DND-41 (cell line): ENCODE measurements at regions not wholly inside any gene's neighbourhood (a gene's known extent, or its start where the extent isn't known, plus 50 kb on each side); places are given as distances from the start of the nearest gene placed in this dataset.
"Not testable (repeated sequence)": the region's sequence is repeated elsewhere in the genome, so short reads cannot be mapped to it uniquely, and the experiment has no call there.

Experiments
- ATAC-seq: fragments of 200-7000 bp; cut with Tn5 transposase; 3 replicates; pipeline ENCODE4 v1.9.1; 2021; ENCODE audit warnings: low read depth; ENCODE audit not compliant: insufficient read depth
- DNase-seq: peaks from one replicate; pipeline ENCODE4 v3.0.0-alpha.2; 2020
- H2AFZ ChIP-seq: 2 replicates; pipeline ENCODE4 v1.6.0; 2012; ENCODE audit warnings: low read depth, low read length
- H3K27ac ChIP-seq: 2 replicates; pipeline ENCODE4 v1.5.1; 2012; ENCODE audit warnings: low read length, inconsistent platforms
- H3K27me3 ChIP-seq: fragments of 200-600 bp; sonication (generic); 2 replicates; pipeline ENCODE4 v1.6.0; 2012; ENCODE audit warnings: low read length, mild to moderate bottlenecking, inconsistent platforms; ENCODE audit not compliant: insufficient read depth, poor library complexity
- H3K36me3 ChIP-seq: 2 replicates; pipeline ENCODE4 v1.5.1; 2012; ENCODE audit warnings: low read length, inconsistent platforms; ENCODE audit not compliant: insufficient read depth
- H3K4me1 ChIP-seq: 2 replicates; pipeline ENCODE4 v1.5.1; 2012; ENCODE audit warnings: mild to moderate bottlenecking, low read length; ENCODE audit not compliant: insufficient read depth
- H3K4me2 ChIP-seq: 2 replicates; pipeline ENCODE4 v1.6.0; 2012; ENCODE audit warnings: mild to moderate bottlenecking, moderate library complexity, low read length, inconsistent platforms; ENCODE audit not compliant: insufficient read depth
- H3K4me3 ChIP-seq, 2 experiments: fragments of 200-600 bp in 1 of 2; shearing (Covaris generic) in 1 of 2; 2 replicates each; pipeline ENCODE4 v1.5.1; 2012 to 2016; ENCODE audit warnings: inconsistent platforms in 2 of 2, low read length in 2 of 2, mild to moderate bottlenecking in 2 of 2, low read depth in 1 of 2, moderate library complexity in 1 of 2
- H3K79me2 ChIP-seq: 2 replicates; pipeline ENCODE4 v1.6.0; 2012; ENCODE audit warnings: low read length, inconsistent platforms; ENCODE audit not compliant: insufficient read depth
- H3K9ac ChIP-seq: 2 replicates; pipeline ENCODE4 v1.6.0; 2012; ENCODE audit warnings: low read depth, mild to moderate bottlenecking, inconsistent platforms, low read length, moderate library complexity
- H3K9me3 ChIP-seq: 2 replicates; pipeline ENCODE4 v1.5.1; 2012; ENCODE audit warnings: low read length, moderate library complexity, mild to moderate bottlenecking, inconsistent platforms; ENCODE audit not compliant: insufficient read depth, severe bottlenecking
- H4K20me1 ChIP-seq: 2 replicates; pipeline ENCODE4 v1.6.0; 2012; ENCODE audit warnings: low read length; ENCODE audit not compliant: insufficient read depth
- EZH2 ChIP-seq: IDR thresholded peaks from 3 replicates; pipeline ENCODE4 v1.6.1; 2012; ENCODE audit warnings: borderline replicate concordance, low read depth, mild to moderate bottlenecking, moderate library complexity, low read length, inconsistent platforms; ENCODE audit not compliant: severe bottlenecking
- TF ChIP-seq, protein P1 (sequence below): IDR thresholded peaks from 2 replicates; pipeline ENCODE4 v1.5.1; 2012; ENCODE audit warnings: borderline replicate concordance, low read length, moderate library complexity, mild to moderate bottlenecking; ENCODE audit not compliant: poor library complexity, severe bottlenecking; ENCODE audit errors: extremely low read depth

DNA sequence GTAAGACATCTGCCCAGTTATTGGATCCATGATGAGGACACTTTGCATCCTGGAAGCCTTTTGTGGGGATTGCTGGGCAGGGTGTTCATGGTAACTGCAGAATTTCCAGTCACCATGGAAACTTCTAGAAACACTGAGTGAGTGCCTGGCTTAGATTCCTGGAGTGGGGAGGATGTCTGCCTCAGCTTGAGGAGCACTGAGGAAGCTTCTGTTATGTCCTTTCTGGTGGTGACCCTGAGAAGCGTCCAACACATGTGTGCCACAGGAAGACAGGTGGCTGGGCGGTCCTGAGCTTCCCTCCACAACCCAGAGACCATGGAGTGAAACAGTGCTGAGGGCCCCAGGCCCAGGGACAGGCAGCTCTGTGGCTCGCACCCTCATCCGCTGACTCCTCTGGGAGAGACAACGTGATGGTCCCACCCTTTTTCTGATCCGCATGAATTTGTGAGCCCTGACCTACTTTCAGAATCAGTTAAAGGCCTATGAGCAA lies 191.8 kb upstream of the CXCL12 start:
- Histone ChIP-seq H3K9me3 (no peaks in the 10 kb centered on the region), H4K20me1 (no peaks in the 10 kb centered on the region), H3K27ac (no peak overlapping the region), H3K4me2 (no peak overlapping the region), H3K4me3 (no peak overlapping the region), H2AFZ (no peak overlapping the region), H3K9ac (no peak overlapping the region), H3K79me2 (no peaks in the 10 kb centered on the region), H3K4me1 (no peaks in the 10 kb centered on the region), H3K36me3 (no peaks in the 10 kb centered on the region), H3K27me3 (no peaks in the 10 kb centered on the region)
- no peak for ATAC-seq
- TF ChIP-seq EZH2, result no peak
- TF ChIP-seq, protein P1, sequence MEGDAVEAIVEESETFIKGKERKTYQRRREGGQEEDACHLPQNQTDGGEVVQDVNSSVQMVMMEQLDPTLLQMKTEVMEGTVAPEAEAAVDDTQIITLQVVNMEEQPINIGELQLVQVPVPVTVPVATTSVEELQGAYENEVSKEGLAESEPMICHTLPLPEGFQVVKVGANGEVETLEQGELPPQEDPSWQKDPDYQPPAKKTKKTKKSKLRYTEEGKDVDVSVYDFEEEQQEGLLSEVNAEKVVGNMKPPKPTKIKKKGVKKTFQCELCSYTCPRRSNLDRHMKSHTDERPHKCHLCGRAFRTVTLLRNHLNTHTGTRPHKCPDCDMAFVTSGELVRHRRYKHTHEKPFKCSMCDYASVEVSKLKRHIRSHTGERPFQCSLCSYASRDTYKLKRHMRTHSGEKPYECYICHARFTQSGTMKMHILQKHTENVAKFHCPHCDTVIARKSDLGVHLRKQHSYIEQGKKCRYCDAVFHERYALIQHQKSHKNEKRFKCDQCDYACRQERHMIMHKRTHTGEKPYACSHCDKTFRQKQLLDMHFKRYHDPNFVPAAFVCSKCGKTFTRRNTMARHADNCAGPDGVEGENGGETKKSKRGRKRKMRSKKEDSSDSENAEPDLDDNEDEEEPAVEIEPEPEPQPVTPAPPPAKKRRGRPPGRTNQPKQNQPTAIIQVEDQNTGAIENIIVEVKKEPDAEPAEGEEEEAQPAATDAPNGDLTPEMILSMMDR, result no peak
- no peak for DNase-seq

DNA sequence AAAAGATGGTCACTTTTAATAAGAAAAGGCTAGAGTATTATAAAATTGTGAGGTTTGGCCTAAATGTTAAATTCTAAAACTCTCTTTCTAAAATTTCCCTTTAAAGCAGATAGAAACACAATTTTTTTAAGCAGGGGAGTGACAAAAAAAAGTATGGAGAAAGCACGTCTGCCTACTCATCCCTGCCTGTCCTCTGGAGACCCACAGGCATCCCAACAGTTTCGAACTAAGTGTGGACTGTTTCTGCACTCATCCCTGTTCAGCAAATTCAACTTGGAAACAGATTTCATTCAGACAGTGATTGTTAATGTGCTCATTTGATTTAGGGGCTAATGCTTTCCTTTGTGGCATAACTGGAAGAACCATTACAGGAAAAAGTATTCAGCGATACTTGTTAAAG lies 192.6 kb upstream of the CXCL12 start:
- Histone ChIP-seq H3K79me2 (no peaks in the 10 kb centered on the region), H3K4me2 (no peak overlapping the region), H4K20me1 (no peaks in the 10 kb centered on the region), H2AFZ (no peak overlapping the region), H3K4me3 (no peak overlapping the region), H3K4me1 (no peaks in the 10 kb centered on the region), H3K36me3 (no peaks in the 10 kb centered on the region), H3K9ac (no peak overlapping the region), H3K27me3 (no peaks in the 10 kb centered on the region), H3K9me3 (no peaks in the 10 kb centered on the region), H3K27ac (no peak overlapping the region)
- ATAC-seq (no peak), DNase-seq (no peak)
- TF ChIP-seq, protein P1, result no peak
- TF ChIP-seq EZH2, result no peak

DNA sequence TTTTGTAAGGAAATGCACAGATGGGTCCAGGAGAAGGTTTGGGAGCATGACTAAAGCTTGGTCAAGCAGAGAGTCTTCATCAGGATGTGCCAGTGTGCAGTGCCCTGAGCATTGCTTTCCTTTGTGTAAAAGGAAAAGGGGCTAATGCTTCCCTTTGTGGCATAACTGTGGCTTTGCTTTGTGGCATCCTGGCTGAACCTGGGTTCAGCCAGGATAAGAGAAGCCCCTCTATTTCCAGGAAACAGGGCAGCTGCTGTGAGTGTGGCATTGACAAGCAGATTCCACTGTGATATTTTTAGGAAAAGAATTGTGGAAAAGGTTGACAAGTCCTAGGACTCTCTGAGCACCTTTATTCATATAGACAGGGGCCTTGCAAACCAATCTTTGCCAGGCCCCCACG lies 193.4 kb upstream of the CXCL12 start:
- ATAC-seq, result no peak
- Histone ChIP-seq H2AFZ (no peak overlapping the region), H3K36me3 (no peaks in the 10 kb centered on the region), H3K9me3 (no peaks in the 10 kb centered on the region), H3K79me2 (no peaks in the 10 kb centered on the region), H3K9ac (no peak overlapping the region), H3K4me1 (no peaks in the 10 kb centered on the region), H3K4me3 (no peak overlapping the region), H4K20me1 (no peaks in the 10 kb centered on the region), H3K27ac (no peak overlapping the region), H3K4me2 (no peak overlapping the region), H3K27me3 (no peaks in the 10 kb centered on the region)
- DNase-seq, result no peak
- TF ChIP-seq EZH2, result no peak

DNA sequence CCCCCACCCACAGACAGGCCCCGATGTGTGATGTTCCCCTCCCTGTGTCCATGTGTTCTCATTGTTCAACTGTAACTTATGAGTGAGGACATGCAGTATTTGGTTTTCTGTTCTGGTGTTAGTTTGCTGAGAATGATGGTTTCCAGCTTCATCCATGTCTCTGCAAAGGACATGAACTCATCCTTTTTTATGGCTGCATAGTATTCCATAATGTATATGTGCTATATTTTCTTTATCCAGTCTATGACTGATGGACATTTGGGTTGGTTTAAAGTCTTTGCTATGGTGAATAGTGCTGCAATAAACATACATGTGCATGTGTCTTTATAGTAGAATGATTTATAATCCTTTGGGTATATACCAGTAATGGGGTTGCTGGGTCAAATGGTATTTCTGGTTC lies 194.1 kb upstream of the CXCL12 start:
- H2AFZ ChIP-seq, H3K4me1 ChIP-seq, H3K4me2 ChIP-seq, H3K9ac ChIP-seq, H4K20me1 ChIP-seq, H3K9me3 ChIP-seq, H3K36me3 ChIP-seq, H3K79me2 ChIP-seq, H3K27me3 ChIP-seq, H3K27ac ChIP-seq, DNase-seq, ATAC-seq, H3K4me3 ChIP-seq: not testable (repeated sequence)
